Body of pancreas (tissue), 4 donors: ENCODE measurements at regions not wholly inside any gene's neighbourhood (a gene's known extent, or its start where the extent isn't known, plus 50 kb on each side); places are given as distances from the start of the nearest gene placed in this dataset.

Experiments
- ATAC-seq: fragments of 150-250 bp; one replicate; pipeline ENCODE4 v1.9.1; 2016
- DNase-seq, 4 donors: peaks; one replicate each; pipeline ENCODE4 v3.0.0-alpha.2; 2019
- H3K27ac ChIP-seq, 4 donors: fragments of 200-600 bp; sonication (generic); 1 replicate in 3 of 4; 2 replicates in 1 of 4; pipeline versions ENCODE4 v1.5.1 to v1.6.1; 2016 to 2019; ENCODE audit warnings: mild to moderate bottlenecking in 1 of 4, mixed read lengths in 1 of 4, moderate library complexity in 1 of 4
- H3K27me3 ChIP-seq, 2 donors: fragments of 200-600 bp; sonication (generic); one replicate each; pipeline ENCODE4 v1.6.0; 2016; ENCODE audit warnings: mild to moderate bottlenecking in 1 of 2
- H3K36me3 ChIP-seq, 2 donors: fragments of 200-600 bp; sonication (generic); replicated peaks in 1 of 2; 2 replicates each; pipeline ENCODE4 v1.5.1; 2016; ENCODE audit warnings: low read depth in 2 of 2; ENCODE audit not compliant: insufficient read depth in 1 of 2
- H3K4me1 ChIP-seq: fragments of 200-600 bp; sonication (generic); one replicate; pipeline ENCODE4 v1.6.0; 2016
- H3K4me3 ChIP-seq, 2 donors: fragments of 200-600 bp; sonication (generic); 1 replicate in 1 of 2; 2 replicates in 1 of 2; pipeline ENCODE4 v1.5.1; 2016 to 2019
- H3K9me3 ChIP-seq, 3 donors: fragments of 200-600 bp; sonication (generic); 1 replicate in 2 of 3; 2 replicates in 1 of 3; pipeline ENCODE4 v1.5.1; 2016
- CTCF ChIP-seq, 7 experiments: fragments of 450-650 bp in 4 of 7; fragments of 200-600 bp in 3 of 7; sonication (generic) in 3 of 7; IDR thresholded peaks; one replicate each; pipeline ENCODE4 v1.5.1; 2016 to 2019; ENCODE audit warnings: antibody characterized with exemption in 7 of 7
- POLR2A ChIP-seq, 3 donors: fragments of 450-650 bp; IDR thresholded peaks; one replicate each; pipeline ENCODE4 v1.6.1; 2016; ENCODE audit warnings: antibody characterized with exemption in 3 of 3, mild to moderate bottlenecking in 2 of 3
- WGBS, 2 donors: methylation state at CpG; one replicate each; pipeline ENCODE4 v1.1.5; 2017; 5-methylcytosine and 5-hydroxymethylcytosine counted together
- intact Hi-C: fragments of 100-400 bp; cut with DNase I; formaldehyde crosslinking; loops from one replicate; pipeline ENCODE4 v1.15.1; 2023

GRCh38 chr2:16584824-16585540 is 80.7 kb downstream of the CYRIA start:
- Histone ChIP-seq H3K27ac (no peak overlapping the region), H3K36me3 (no peaks in the 10 kb centered on the region), H3K27me3 (no peaks in the 10 kb centered on the region), H3K4me3 (no peak overlapping the region), H3K4me1 (no peaks in the 10 kb centered on the region), H3K9me3 (no peaks in the 10 kb centered on the region)
- DNase-seq (no peak), ATAC-seq (no peak)
- 51 to 53% methylated on average over 2 of the region's 2 CpGs for WGBS, 2 donors
- TF ChIP-seq CTCF (IDR thresholded peaks at IDR 0.05): no peak
- TF ChIP-seq POLR2A (IDR thresholded peaks at IDR 0.05): no peak
- intact Hi-C loops: no loop called here

GRCh38 chr2:16584084-16584483 is 81.5 kb downstream of the CYRIA start:
- H3K4me3 ChIP-seq: no peak overlapping the region
- ATAC-seq: no peak
- 58 to 64% methylated on average over 2 of the region's 2 CpGs for WGBS, 2 donors
- H3K4me1 ChIP-seq: no peaks in the 10 kb centered on the region
- TF ChIP-seq CTCF (IDR thresholded peaks at IDR 0.05) (no peak), POLR2A (IDR thresholded peaks at IDR 0.05) (no peak)
- no peaks in the 10 kb centered on the region for H3K36me3 ChIP-seq
- DNase-seq: no peak
- no peak overlapping the region for H3K27ac ChIP-seq
- H3K9me3 ChIP-seq: no peaks in the 10 kb centered on the region
- intact Hi-C loops: no loop called here
- H3K27me3 ChIP-seq: no peaks in the 10 kb centered on the region

GRCh38 chr2:16581241-16581640 is 84.4 kb downstream of the CYRIA start:
- no peaks in the 10 kb centered on the region for H3K36me3 ChIP-seq
- DNase-seq (no peak), ATAC-seq (no peak)
- H3K4me1 ChIP-seq: no peaks in the 10 kb centered on the region
- no peaks in the 10 kb centered on the region for H3K9me3 ChIP-seq
- no peaks in the 10 kb centered on the region for H3K27me3 ChIP-seq
- H3K4me3 ChIP-seq: no peak overlapping the region
- intact Hi-C loops: no loop called here
- H3K27ac ChIP-seq: no peak overlapping the region
- TF ChIP-seq POLR2A (IDR thresholded peaks at IDR 0.05): no peak
- TF ChIP-seq CTCF (IDR thresholded peaks at IDR 0.05): no peak
- 87 to 91% methylated on average over 1 of the region's 1 CpG for WGBS, 2 donors

- no peak overlapping the region for H3K27ac ChIP-seq
- no peaks in the 10 kb centered on the region for H3K36me3 ChIP-seq
- no peak for ATAC-seq
- 47 to 49% methylated on average over 3 of the region's 3 CpGs for WGBS, 2 donors
- H3K4me3 ChIP-seq: no peak overlapping the region
- intact Hi-C loops: no loop called here
- no peaks in the 10 kb centered on the region for H3K27me3 ChIP-seq
- H3K4me1 ChIP-seq: no peaks in the 10 kb centered on the region
- no peak for DNase-seq
- TF ChIP-seq POLR2A (IDR thresholded peaks at IDR 0.05) (no peak), CTCF (IDR thresholded peaks at IDR 0.05) (no peak)
- peaks cover 0 to 8% (median 0%) of the 10 kb centered on the region in 3 donors for H3K9me3 ChIP-seq
These were observed 87.6 kb downstream of the CYRIA start for GRCh38 chr2:16578081-16578480.

GRCh38 chr2:16570516-16570915 is 95.1 kb downstream of the CYRIA start:
- whole genome bisulfite sequencing, 2 donors: 59 to 68% methylated on average over 3 of the region's 3 CpGs
- Histone ChIP-seq H3K27me3 (no peaks in the 10 kb centered on the region), H3K36me3 (no peaks in the 10 kb centered on the region), H3K27ac (no peak overlapping the region), H3K9me3 (peaks cover 0 to 8% (median 0%) of the 10 kb centered on the region in 3 donors), H3K4me3 (no peak overlapping the region), H3K4me1 (no peaks in the 10 kb centered on the region)
- DNase-seq (no peak), ATAC-seq (no peak)
- intact Hi-C loops: no loop called here
- TF ChIP-seq CTCF (IDR thresholded peaks at IDR 0.05) (no peak), POLR2A (IDR thresholded peaks at IDR 0.05) (no peak)
